ENCODE measurements at regions not wholly inside any gene's neighbourhood (a gene's known extent, or its start where the extent isn't known, plus 50 kb on each side); places are given as distances from the start of the nearest gene placed in this dataset.
A peak's percentile ranks its signal among the peaks of the same experiment; 100 is the strongest.

GRCh38 chr17:17401271-17401781, 75.5 kb upstream of the MED9 start (continued):
- no peak for TF ChIP-seq SSRP1 (CRISPR knock-in tag; IDR thresholded peaks at IDR 0.05)
- TF ChIP-seq, protein P1, sequence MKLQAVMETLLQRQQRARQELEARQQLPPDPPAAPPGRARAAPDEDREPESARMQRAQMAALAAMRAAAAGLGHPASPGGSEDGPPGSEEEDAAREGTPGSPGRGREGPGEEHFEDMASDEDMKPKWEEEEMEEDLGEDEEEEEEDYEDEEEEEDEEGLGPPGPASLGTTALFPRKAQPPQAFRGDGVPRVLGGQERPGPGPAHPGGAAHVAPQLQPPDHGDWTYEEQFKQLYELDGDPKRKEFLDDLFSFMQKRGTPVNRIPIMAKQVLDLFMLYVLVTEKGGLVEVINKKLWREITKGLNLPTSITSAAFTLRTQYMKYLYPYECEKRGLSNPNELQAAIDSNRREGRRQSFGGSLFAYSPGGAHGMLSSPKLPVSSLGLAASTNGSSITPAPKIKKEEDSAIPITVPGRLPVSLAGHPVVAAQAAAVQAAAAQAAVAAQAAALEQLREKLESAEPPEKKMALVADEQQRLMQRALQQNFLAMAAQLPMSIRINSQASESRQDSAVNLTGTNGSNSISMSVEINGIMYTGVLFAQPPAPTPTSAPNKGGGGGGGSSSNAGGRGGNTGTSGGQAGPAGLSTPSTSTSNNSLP (IDR thresholded peaks at IDR 0.05; ENCODE audit: low read depth, low read length), result no peak
- TF ChIP-seq, protein P2, sequence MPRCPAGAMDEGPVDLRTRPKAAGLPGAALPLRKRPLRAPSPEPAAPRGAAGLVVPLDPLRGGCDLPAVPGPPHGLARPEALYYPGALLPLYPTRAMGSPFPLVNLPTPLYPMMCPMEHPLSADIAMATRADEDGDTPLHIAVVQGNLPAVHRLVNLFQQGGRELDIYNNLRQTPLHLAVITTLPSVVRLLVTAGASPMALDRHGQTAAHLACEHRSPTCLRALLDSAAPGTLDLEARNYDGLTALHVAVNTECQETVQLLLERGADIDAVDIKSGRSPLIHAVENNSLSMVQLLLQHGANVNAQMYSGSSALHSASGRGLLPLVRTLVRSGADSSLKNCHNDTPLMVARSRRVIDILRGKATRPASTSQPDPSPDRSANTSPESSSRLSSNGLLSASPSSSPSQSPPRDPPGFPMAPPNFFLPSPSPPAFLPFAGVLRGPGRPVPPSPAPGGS (CRISPR knock-in tag; IDR thresholded peaks at IDR 0.05), result no peak
- no peak for TF ChIP-seq PRMT3 (CRISPR knock-in tag; IDR thresholded peaks at IDR 0.05; ENCODE audit: borderline replicate concordance, low read depth)
- no peak for TF ChIP-seq KLF13 (CRISPR knock-in tag; IDR thresholded peaks at IDR 0.05)
- TF ChIP-seq RARA (CRISPR knock-in tag; IDR thresholded peaks at IDR 0.05), result 0 out of 2 replicates have a peak, but pooled peaks have one; percentile 7
- no peak for TF ChIP-seq ZNF724P (CRISPR knock-in tag; IDR thresholded peaks at IDR 0.05; ENCODE audit: borderline replicate concordance)
- TF ChIP-seq PCBP1 (IDR thresholded peaks at IDR 0.05; ENCODE audit: borderline replicate concordance, low read depth, low read length), result no peak
- TF ChIP-seq, protein P3, sequence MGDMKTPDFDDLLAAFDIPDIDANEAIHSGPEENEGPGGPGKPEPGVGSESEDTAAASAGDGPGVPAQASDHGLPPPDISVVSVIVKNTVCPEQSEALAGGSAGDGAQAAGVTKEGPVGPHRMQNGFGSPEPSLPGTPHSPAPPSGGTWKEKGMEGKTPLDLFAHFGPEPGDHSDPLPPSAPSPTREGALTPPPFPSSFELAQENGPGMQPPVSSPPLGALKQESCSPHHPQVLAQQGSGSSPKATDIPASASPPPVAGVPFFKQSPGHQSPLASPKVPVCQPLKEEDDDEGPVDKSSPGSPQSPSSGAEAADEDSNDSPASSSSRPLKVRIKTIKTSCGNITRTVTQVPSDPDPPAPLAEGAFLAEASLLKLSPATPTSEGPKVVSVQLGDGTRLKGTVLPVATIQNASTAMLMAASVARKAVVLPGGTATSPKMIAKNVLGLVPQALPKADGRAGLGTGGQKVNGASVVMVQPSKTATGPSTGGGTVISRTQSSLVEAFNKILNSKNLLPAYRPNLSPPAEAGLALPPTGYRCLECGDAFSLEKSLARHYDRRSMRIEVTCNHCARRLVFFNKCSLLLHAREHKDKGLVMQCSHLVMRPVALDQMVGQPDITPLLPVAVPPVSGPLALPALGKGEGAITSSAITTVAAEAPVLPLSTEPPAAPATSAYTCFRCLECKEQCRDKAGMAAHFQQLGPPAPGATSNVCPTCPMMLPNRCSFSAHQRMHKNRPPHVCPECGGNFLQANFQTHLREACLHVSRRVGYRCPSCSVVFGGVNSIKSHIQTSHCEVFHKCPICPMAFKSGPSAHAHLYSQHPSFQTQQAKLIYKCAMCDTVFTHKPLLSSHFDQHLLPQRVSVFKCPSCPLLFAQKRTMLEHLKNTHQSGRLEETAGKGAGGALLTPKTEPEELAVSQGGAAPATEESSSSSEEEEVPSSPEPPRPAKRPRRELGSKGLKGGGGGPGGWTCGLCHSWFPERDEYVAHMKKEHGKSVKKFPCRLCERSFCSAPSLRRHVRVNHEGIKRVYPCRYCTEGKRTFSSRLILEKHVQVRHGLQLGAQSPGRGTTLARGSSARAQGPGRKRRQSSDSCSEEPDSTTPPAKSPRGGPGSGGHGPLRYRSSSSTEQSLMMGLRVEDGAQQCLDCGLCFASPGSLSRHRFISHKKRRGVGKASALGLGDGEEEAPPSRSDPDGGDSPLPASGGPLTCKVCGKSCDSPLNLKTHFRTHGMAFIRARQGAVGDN (CRISPR knock-in tag; IDR thresholded peaks at IDR 0.05), result peak; percentile 56
- TF ChIP-seq MBD4 (IDR thresholded peaks at IDR 0.05; ENCODE audit: borderline replicate concordance, low read length), result no peak
- TF ChIP-seq EHMT2 (IDR thresholded peaks at IDR 0.05; ENCODE audit: borderline replicate concordance, low read depth, low read length), result no peak
- TF ChIP-seq MLX (CRISPR knock-in tag; IDR thresholded peaks at IDR 0.05), result no peak
- TF ChIP-seq ZBTB38 (CRISPR knock-in tag; IDR thresholded peaks at IDR 0.05), result peak; percentile 65; the same call in 1 of the 2 replicates
- no peak for TF ChIP-seq TSC22D2 (CRISPR knock-in tag; IDR thresholded peaks at IDR 0.05; ENCODE audit: borderline replicate concordance)
- TF ChIP-seq NFKB2 (CRISPR knock-in tag; IDR thresholded peaks at IDR 0.05; ENCODE audit: borderline replicate concordance), result no peak
- TF ChIP-seq TEF (CRISPR knock-in tag; IDR thresholded peaks at IDR 0.05), result no peak
- no peak for TF ChIP-seq MZF1 (CRISPR knock-in tag; IDR thresholded peaks at IDR 0.05; ENCODE audit: borderline replicate concordance)
- TF ChIP-seq, protein P4, sequence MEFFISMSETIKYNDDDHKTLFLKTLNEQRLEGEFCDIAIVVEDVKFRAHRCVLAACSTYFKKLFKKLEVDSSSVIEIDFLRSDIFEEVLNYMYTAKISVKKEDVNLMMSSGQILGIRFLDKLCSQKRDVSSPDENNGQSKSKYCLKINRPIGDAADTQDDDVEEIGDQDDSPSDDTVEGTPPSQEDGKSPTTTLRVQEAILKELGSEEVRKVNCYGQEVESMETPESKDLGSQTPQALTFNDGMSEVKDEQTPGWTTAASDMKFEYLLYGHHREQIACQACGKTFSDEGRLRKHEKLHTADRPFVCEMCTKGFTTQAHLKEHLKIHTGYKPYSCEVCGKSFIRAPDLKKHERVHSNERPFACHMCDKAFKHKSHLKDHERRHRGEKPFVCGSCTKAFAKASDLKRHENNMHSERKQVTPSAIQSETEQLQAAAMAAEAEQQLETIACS (CRISPR knock-in tag; IDR thresholded peaks at IDR 0.05), result no peak
- TF ChIP-seq MYPOP (CRISPR knock-in tag; IDR thresholded peaks at IDR 0.05), result no peak
